ENCODE measurements at regions not wholly inside any gene's neighbourhood (a gene's known extent, or its start where the extent isn't known, plus 50 kb on each side); places are given as distances from the start of the nearest gene placed in this dataset.

- H3K27ac ChIP-seq: no peak overlapping the region
- TF ChIP-seq CTCF (IDR thresholded peaks at IDR 0.05): no peak
- no peak for DNase-seq (ENCODE audit: low spot score)
- no peak overlapping the region for H3K4me3 ChIP-seq
Measured at GRCh38 chr16:54722210-54722676, 208.4 kb upstream of the IRX5 start.

- no peak for TF ChIP-seq CTCF (IDR thresholded peaks at IDR 0.05)
- H3K27ac ChIP-seq: no peak overlapping the region
Measured at GRCh38 chr16:54720259-54720658, 210.4 kb upstream of the IRX5 start.

GRCh38 chr16:54719624-54720023, 211.0 kb upstream of the IRX5 start:
- Histone ChIP-seq H3K4me3 (no peak overlapping the region), H3K27ac (no peak overlapping the region)
- TF ChIP-seq CTCF (IDR thresholded peaks at IDR 0.05): no peak
- DNase-seq (ENCODE audit: low spot score): no peak

More at GRCh38 chr16:54720259-54720658, 210.4 kb upstream of the IRX5 start:
- no peak overlapping the region for H3K4me3 ChIP-seq
- DNase-seq (ENCODE audit: low spot score): no peak

GRCh38 chr16:54718376-54718775, 212.3 kb upstream of the IRX5 start:
- Histone ChIP-seq H3K4me3 (no peak overlapping the region), H3K27ac (no peak overlapping the region)
- DNase-seq (ENCODE audit: low spot score): no peak
- TF ChIP-seq CTCF (IDR thresholded peaks at IDR 0.05): no peak

GRCh38 chr16:54715011-54715410, 215.7 kb upstream of the IRX5 start:
- no peak for TF ChIP-seq CTCF (IDR thresholded peaks at IDR 0.05)
- no peak for DNase-seq (ENCODE audit: low spot score)
- Histone ChIP-seq H3K4me3 (no peak overlapping the region), H3K27ac (no peak overlapping the region)

- Histone ChIP-seq H3K4me3 (no peak overlapping the region), H3K27ac (no peak overlapping the region)
- no peak for DNase-seq (ENCODE audit: low spot score)
- no peak for TF ChIP-seq CTCF (IDR thresholded peaks at IDR 0.05)
Measured at GRCh38 chr16:54712866-54713265, 217.8 kb upstream of the IRX5 start.

- no peak for DNase-seq (ENCODE audit: low spot score)
- Histone ChIP-seq H3K4me3 (no peak overlapping the region), H3K27ac (no peak overlapping the region)
- no peak for TF ChIP-seq CTCF (IDR thresholded peaks at IDR 0.05)
Measured at GRCh38 chr16:54707813-54708212, 222.9 kb upstream of the IRX5 start.

Measured in coronary artery (tissue), 2 donors.